ENCODE measurements at regions not wholly inside any gene's neighbourhood (a gene's known extent, or its start where the extent isn't known, plus 50 kb on each side); places are given as distances from the start of the nearest gene placed in this dataset.

- DNase-seq (ENCODE audit: low read depth, low spot score), result no peak
- H3K27me3 ChIP-seq (ENCODE audit: control insufficient read depth, insufficient read depth, low read length), result no peaks in the 10 kb centered on the region
- no peaks in the 10 kb centered on the region for H3K9me3 ChIP-seq (ENCODE audit: control insufficient read depth, insufficient read depth, low read length)
- H3K27ac ChIP-seq (ENCODE audit: low read depth, low read length), result no peak overlapping the region
- no peak for TF ChIP-seq CTCF (IDR thresholded peaks at IDR 0.05; ENCODE audit: low read depth, low read length)
- CTCF ChIA-PET, result no interaction called here
- POLR2A ChIA-PET, result no interaction called here
- no peak overlapping the region for H3K4me3 ChIP-seq (ENCODE audit: low read depth, low read length)
Observed at GRCh38 chr13:85009447-85009846, 789.8 kb downstream of the SLITRK6 start.

GRCh38 chr13:84999252-84999651, 800.0 kb downstream of the SLITRK6 start:
- POLR2A ChIA-PET, result no interaction called here
- CTCF ChIA-PET, result no interaction called here
- TF ChIP-seq CTCF (IDR thresholded peaks at IDR 0.05; ENCODE audit: low read depth, low read length), result no peak
- Histone ChIP-seq H3K4me3 (ENCODE audit: low read depth, low read length) (no peak overlapping the region), H3K27me3 (ENCODE audit: control insufficient read depth, insufficient read depth, low read length) (no peaks in the 10 kb centered on the region), H3K9me3 (ENCODE audit: control insufficient read depth, insufficient read depth, low read length) (no peaks in the 10 kb centered on the region), H3K27ac (ENCODE audit: low read depth, low read length) (no peak overlapping the region)
- no peak for DNase-seq (ENCODE audit: low read depth, low spot score)

DNA sequence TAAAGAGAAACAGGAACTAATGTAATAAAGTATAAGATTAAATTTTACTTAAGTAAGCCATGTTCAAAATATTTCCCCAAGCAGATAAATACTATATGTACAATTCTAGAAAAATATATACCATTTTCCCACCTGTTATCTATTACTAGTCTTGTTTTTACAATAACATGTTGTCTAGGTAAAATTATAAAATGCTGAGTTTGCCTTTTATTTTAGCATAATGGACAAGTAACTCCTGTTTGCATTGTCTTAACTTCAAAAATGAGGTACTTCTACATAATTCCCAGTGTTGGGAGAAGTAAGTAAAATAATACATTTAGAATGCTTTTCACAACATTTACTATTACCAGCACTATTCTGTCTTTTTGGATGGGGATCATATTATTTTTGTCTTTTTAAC, 800.5 kb downstream of the SLITRK6 start:
- DNase-seq (ENCODE audit: low read depth, low spot score), result no peak
- Histone ChIP-seq H3K9me3 (ENCODE audit: control insufficient read depth, insufficient read depth, low read length) (no peaks in the 10 kb centered on the region), H3K27ac (ENCODE audit: low read depth, low read length) (no peak overlapping the region), H3K27me3 (ENCODE audit: control insufficient read depth, insufficient read depth, low read length) (no peaks in the 10 kb centered on the region), H3K4me3 (ENCODE audit: low read depth, low read length) (no peak overlapping the region)
- POLR2A ChIA-PET, result no interaction called here
- CTCF ChIA-PET, result no interaction called here
- no peak for TF ChIP-seq CTCF (IDR thresholded peaks at IDR 0.05; ENCODE audit: low read depth, low read length)

DNA sequence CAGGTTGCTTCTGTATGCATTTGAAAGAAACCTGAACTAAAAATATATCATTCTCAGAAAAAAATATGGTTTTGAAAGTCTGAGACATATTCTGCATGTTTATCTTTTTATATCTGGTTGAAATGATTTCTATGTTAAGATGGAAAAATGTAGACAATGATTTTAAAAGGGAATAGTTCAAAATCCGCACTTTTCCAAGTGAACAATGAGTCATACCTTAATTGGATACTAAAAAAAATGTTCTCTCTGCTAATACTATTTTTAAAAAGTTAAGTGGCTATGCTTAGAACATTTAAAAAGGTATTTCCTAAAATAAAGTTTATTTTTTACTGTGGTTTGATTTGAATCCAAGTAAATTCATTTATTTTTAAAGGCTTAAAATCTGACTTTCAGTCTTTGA, 801.4 kb downstream of the SLITRK6 start:
- Histone ChIP-seq H3K27ac (ENCODE audit: low read depth, low read length) (no peak overlapping the region), H3K4me3 (ENCODE audit: low read depth, low read length) (no peak overlapping the region), H3K9me3 (ENCODE audit: control insufficient read depth, insufficient read depth, low read length) (no peaks in the 10 kb centered on the region), H3K27me3 (ENCODE audit: control insufficient read depth, insufficient read depth, low read length) (no peaks in the 10 kb centered on the region)
- ChIA-PET POLR2A (no interaction called here), CTCF (no interaction called here)
- DNase-seq (ENCODE audit: low read depth, low spot score), result no peak
- no peak for TF ChIP-seq CTCF (IDR thresholded peaks at IDR 0.05; ENCODE audit: low read depth, low read length)

GRCh38 chr13:84994582-84994981, 804.6 kb downstream of the SLITRK6 start:
- no peak overlapping the region for H3K27ac ChIP-seq (ENCODE audit: low read depth, low read length)
- ChIA-PET CTCF (no interaction called here), POLR2A (no interaction called here)
- no peaks in the 10 kb centered on the region for H3K9me3 ChIP-seq (ENCODE audit: control insufficient read depth, insufficient read depth, low read length)
- no peak overlapping the region for H3K4me3 ChIP-seq (ENCODE audit: low read depth, low read length)
- H3K27me3 ChIP-seq (ENCODE audit: control insufficient read depth, insufficient read depth, low read length), result no peaks in the 10 kb centered on the region
- DNase-seq (ENCODE audit: low read depth, low spot score), result no peak
- TF ChIP-seq CTCF (IDR thresholded peaks at IDR 0.05; ENCODE audit: low read depth, low read length), result no peak
